ENCODE measurements at regions not wholly inside any gene's neighbourhood (a gene's known extent, or its start where the extent isn't known, plus 50 kb on each side); places are given as distances from the start of the nearest gene placed in this dataset.

DNA sequence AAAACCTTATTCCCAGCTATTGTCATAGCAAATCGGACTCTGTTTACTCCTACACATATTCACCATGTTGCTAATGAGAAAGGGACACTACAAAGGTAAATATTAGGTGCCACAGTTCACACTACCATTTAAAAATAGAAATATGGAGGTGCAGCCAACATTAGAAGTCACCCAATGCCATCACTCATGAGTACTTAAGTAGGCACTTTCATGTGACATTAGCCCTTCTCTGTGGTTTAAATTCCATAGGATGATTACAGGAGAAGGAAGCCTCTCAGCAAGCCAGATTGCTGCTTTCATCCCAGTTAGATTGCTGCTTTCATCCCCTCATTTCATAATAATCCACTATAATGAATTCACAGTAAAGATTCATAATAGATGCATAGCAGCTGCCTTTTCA lies 376.8 kb upstream of the ALCAM start:
- TF ChIP-seq, protein P1, sequence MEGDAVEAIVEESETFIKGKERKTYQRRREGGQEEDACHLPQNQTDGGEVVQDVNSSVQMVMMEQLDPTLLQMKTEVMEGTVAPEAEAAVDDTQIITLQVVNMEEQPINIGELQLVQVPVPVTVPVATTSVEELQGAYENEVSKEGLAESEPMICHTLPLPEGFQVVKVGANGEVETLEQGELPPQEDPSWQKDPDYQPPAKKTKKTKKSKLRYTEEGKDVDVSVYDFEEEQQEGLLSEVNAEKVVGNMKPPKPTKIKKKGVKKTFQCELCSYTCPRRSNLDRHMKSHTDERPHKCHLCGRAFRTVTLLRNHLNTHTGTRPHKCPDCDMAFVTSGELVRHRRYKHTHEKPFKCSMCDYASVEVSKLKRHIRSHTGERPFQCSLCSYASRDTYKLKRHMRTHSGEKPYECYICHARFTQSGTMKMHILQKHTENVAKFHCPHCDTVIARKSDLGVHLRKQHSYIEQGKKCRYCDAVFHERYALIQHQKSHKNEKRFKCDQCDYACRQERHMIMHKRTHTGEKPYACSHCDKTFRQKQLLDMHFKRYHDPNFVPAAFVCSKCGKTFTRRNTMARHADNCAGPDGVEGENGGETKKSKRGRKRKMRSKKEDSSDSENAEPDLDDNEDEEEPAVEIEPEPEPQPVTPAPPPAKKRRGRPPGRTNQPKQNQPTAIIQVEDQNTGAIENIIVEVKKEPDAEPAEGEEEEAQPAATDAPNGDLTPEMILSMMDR (IDR thresholded peaks at IDR 0.05; ENCODE audit: insufficient read depth in 1 of 2, low read depth in 1 of 2, low read length in 1 of 2, severe bottlenecking in 1 of 2, unreplicated experiment in 1 of 2): no peak
- DNase-seq: no peak
- ChIA-PET CTCF (no interaction called here), POLR2A (no interaction called here)
- no peaks in the 10 kb centered on the region for H3K27me3 ChIP-seq (replicated peaks; ENCODE audit: control insufficient read depth, insufficient read depth, low read length)
- Mint-ChIP-seq H3K36me3 (ENCODE audit: insufficient read depth, unreplicated experiment) (no peaks in the 10 kb centered on the region), H3K4me1 (ENCODE audit: low read depth, unreplicated experiment) (no peaks in the 10 kb centered on the region), H3K9me3 (ENCODE audit: unreplicated experiment) (no peaks in the 10 kb centered on the region), H3K4me3 (ENCODE audit: unreplicated experiment) (no peak overlapping the region), H3K27me3 (ENCODE audit: insufficient read depth, unreplicated experiment) (no peaks in the 10 kb centered on the region), H3K27ac (ENCODE audit: unreplicated experiment) (no peak overlapping the region)
- intact Hi-C loops (cut with micrococcal nuclease; ENCODE audit: unreplicated experiment): no loop called here
- BruUV-seq (replicated peaks): no TSS peak
- no peaks in the 10 kb centered on the region for H3K36me3 ChIP-seq (ENCODE audit: control insufficient read depth, insufficient read depth, low read length)
- H3K4me3 ChIP-seq (ENCODE audit: low read depth, low read length): no peak overlapping the region
- H3K9me3 ChIP-seq: no peaks in the 10 kb centered on the region
- no peaks in the 10 kb centered on the region for H3K4me1 ChIP-seq

DNA sequence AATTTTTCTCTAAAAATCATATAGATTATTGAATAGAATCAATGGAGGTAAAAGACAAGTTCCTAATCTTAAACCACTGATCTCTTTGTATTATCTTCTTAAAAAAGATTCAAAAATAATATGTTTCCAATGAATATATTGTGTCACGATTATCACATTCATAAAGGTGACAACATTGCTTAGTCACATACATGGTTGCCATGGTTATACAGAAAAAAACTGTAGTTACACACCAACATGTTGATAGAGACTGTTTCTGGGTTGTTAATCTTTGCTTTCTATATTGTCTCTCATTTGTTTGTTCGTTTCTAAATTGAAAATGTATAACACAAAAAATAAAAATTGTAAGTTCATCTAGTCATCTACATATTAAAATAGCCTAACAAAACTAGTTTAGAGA lies 376.0 kb upstream of the ALCAM start:
- Mint-ChIP-seq H3K9me3 (ENCODE audit: unreplicated experiment) (no peaks in the 10 kb centered on the region), H3K27ac (ENCODE audit: unreplicated experiment) (no peak overlapping the region), H3K4me3 (ENCODE audit: unreplicated experiment) (no peak overlapping the region), H3K27me3 (ENCODE audit: insufficient read depth, unreplicated experiment) (no peaks in the 10 kb centered on the region), H3K4me1 (ENCODE audit: low read depth, unreplicated experiment) (no peaks in the 10 kb centered on the region), H3K36me3 (ENCODE audit: insufficient read depth, unreplicated experiment) (no peaks in the 10 kb centered on the region)
- Histone ChIP-seq H3K4me1 (no peaks in the 10 kb centered on the region), H3K4me3 (ENCODE audit: low read depth, low read length) (no peak overlapping the region), H3K36me3 (ENCODE audit: control insufficient read depth, insufficient read depth, low read length) (no peaks in the 10 kb centered on the region), H3K9me3 (no peaks in the 10 kb centered on the region), H3K27me3 (replicated peaks; ENCODE audit: control insufficient read depth, insufficient read depth, low read length) (no peaks in the 10 kb centered on the region)
- TF ChIP-seq, protein P1 (IDR thresholded peaks at IDR 0.05; ENCODE audit: insufficient read depth in 1 of 2, low read depth in 1 of 2, low read length in 1 of 2, severe bottlenecking in 1 of 2, unreplicated experiment in 1 of 2): no peak
- no peak for DNase-seq
- POLR2A ChIA-PET: no interaction called here
- BruUV-seq (replicated peaks): no TSS peak
- intact Hi-C loops (cut with micrococcal nuclease; ENCODE audit: unreplicated experiment): no loop called here
- CTCF ChIA-PET: no interaction called here

DNA sequence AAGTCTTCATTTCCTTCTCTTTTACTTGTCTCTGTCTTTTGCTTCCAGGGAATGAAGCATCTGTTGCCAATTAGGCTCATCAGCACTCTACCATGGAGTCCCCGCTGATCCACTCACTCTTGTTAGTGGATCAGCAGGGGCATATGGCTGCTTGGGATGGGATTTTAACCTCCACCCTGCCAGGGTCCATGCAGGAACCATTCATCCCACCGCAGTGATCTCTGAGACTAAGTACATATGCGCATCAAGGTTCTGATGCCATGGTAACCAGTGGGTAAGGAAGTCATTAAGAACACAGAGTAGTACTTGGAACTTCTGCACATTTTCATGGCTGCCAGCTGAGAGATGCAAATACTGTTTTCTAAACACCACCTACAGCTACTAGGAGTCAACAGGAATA lies 374.0 kb upstream of the ALCAM start:
- Histone ChIP-seq H3K36me3 (ENCODE audit: control insufficient read depth, insufficient read depth, low read length) (no peaks in the 10 kb centered on the region), H3K4me1 (no peaks in the 10 kb centered on the region), H3K4me3 (ENCODE audit: low read depth, low read length) (no peak overlapping the region), H3K27me3 (replicated peaks; ENCODE audit: control insufficient read depth, insufficient read depth, low read length) (no peaks in the 10 kb centered on the region), H3K9me3 (no peaks in the 10 kb centered on the region)
- CTCF ChIA-PET: no interaction called here
- intact Hi-C loops (cut with micrococcal nuclease; ENCODE audit: unreplicated experiment): no loop called here
- no peaks in the 10 kb centered on the region for H3K9me3 Mint-ChIP-seq (ENCODE audit: unreplicated experiment)
- POLR2A ChIA-PET: no interaction called here
- H3K27ac Mint-ChIP-seq (ENCODE audit: unreplicated experiment): no peak overlapping the region
- BruUV-seq (replicated peaks): no TSS peak
- H3K4me1 Mint-ChIP-seq (ENCODE audit: low read depth, unreplicated experiment): no peaks in the 10 kb centered on the region
- H3K36me3 Mint-ChIP-seq (ENCODE audit: insufficient read depth, unreplicated experiment): no peaks in the 10 kb centered on the region
- no peaks in the 10 kb centered on the region for H3K27me3 Mint-ChIP-seq (ENCODE audit: insufficient read depth, unreplicated experiment)
- DNase-seq: no peak
- TF ChIP-seq, protein P1 (IDR thresholded peaks at IDR 0.05; ENCODE audit: insufficient read depth in 1 of 2, low read depth in 1 of 2, low read length in 1 of 2, severe bottlenecking in 1 of 2, unreplicated experiment in 1 of 2): no peak
- no peak overlapping the region for H3K4me3 Mint-ChIP-seq (ENCODE audit: unreplicated experiment)

Data from Caco-2 (cell line).